Choroid plexus epithelial cell (primary cell): ENCODE measurements at regions not wholly inside any gene's neighbourhood (a gene's known extent, or its start where the extent isn't known, plus 50 kb on each side); places are given as distances from the start of the nearest gene placed in this dataset.
A peak's percentile ranks its signal among the peaks of the same experiment; 100 is the strongest.
"Not testable (repeated sequence)": the region's sequence is repeated elsewhere in the genome, so short reads cannot be mapped to it uniquely, and the experiment has no call there.

Experiments used
- DNase-seq: peaks from one replicate; pipeline ENCODE4 v3.0.0-alpha.2; 2010; ENCODE audit warnings: low read depth
- H3K4me3 ChIP-seq: 2 replicates; pipeline ENCODE4 v1.5.1; 2011; ENCODE audit warnings: low read depth, mild to moderate bottlenecking, control low read depth, low read length, moderate library complexity
- CTCF ChIP-seq: conservative IDR thresholded peaks from 2 replicates; pipeline ENCODE4 v1.5.1; 2011; ENCODE audit warnings: low read depth, mild to moderate bottlenecking, control low read depth, inconsistent platforms, low read length, moderate library complexity

GRCh38 chr9:63774369-63775091 is 1510.5 kb downstream of the FOXD4L5 start:
- H3K4me3 ChIP-seq, DNase-seq: not testable (repeated sequence)

GRCh38 chr9:63762230-63762629 is 1522.8 kb downstream of the FOXD4L5 start:
- not testable (repeated sequence) for H3K4me3 ChIP-seq, DNase-seq

GRCh38 chr9:63729021-63729420 is 1556.0 kb downstream of the FOXD4L5 start:
- H3K4me3 ChIP-seq, DNase-seq: not testable (repeated sequence)

- no peak for TF ChIP-seq CTCF
- no peak overlapping the region for H3K4me3 ChIP-seq
- DNase-seq: no peak
Measured at GRCh38 chr9:63728287-63728686, 1556.7 kb downstream of the FOXD4L5 start.

GRCh38 chr9:63708285-63708684 is 1576.7 kb downstream of the FOXD4L5 start:
- H3K4me3 ChIP-seq, DNase-seq: not testable (repeated sequence)

- DNase-seq, H3K4me3 ChIP-seq: not testable (repeated sequence)
Measured at GRCh38 chr9:63704456-63704855, 1580.6 kb downstream of the FOXD4L5 start.

- peak overlapping the region; percentile 36 for H3K4me3 ChIP-seq
- not testable (repeated sequence) for DNase-seq
Measured at GRCh38 chr9:63703670-63704069, 1581.3 kb downstream of the FOXD4L5 start.

GRCh38 chr9:63703138-63703665 is 1581.8 kb downstream of the FOXD4L5 start:
- DNase-seq, H3K4me3 ChIP-seq: not testable (repeated sequence)
